Neural crest cell (in vitro differentiated cells): ENCODE measurements at regions not wholly inside any gene's neighbourhood (a gene's known extent, or its start where the extent isn't known, plus 50 kb on each side); places are given as distances from the start of the nearest gene placed in this dataset. TPM values are rescaled to one million over a fixed set of nuclear protein-coding genes. Genes with fewer than 3 reads are reported as not detected.
"Not testable (repeated sequence)": the region's sequence is repeated elsewhere in the genome, so short reads cannot be mapped to it uniquely, and the experiment has no call there.

Experiments
- DNase-seq: peaks from one replicate; pipeline ENCODE4 v3.0.0; 2021; ENCODE audit warnings: low read depth, mixed read lengths, low spot score
- H3K27ac Mint-ChIP-seq: one replicate; pipeline ENCODE4 v1.8.0; 2021; ENCODE audit warnings: mild to moderate bottlenecking, mixed read lengths; ENCODE audit not compliant: unreplicated experiment
- H3K27me3 Mint-ChIP-seq: 2 replicates; pipeline ENCODE4 v1.8.0; 2021; ENCODE audit warnings: low read depth, mild to moderate bottlenecking, mixed read lengths
- H3K36me3 Mint-ChIP-seq: 2 replicates; pipeline ENCODE4 v1.8.0; 2021; ENCODE audit warnings: low read depth, mild to moderate bottlenecking, mixed read lengths
- H3K4me1 Mint-ChIP-seq: 2 replicates; pipeline ENCODE4 v1.8.0; 2021; ENCODE audit warnings: mixed read lengths
- H3K4me3 Mint-ChIP-seq: one replicate; pipeline ENCODE4 v1.8.0; 2021; ENCODE audit warnings: mild to moderate bottlenecking, mixed read lengths
- H3K9me3 Mint-ChIP-seq: 2 replicates; pipeline ENCODE4 v1.8.0; 2021; ENCODE audit warnings: mixed read lengths
- CTCF ChIP-seq: fragments of 200-600 bp; sonication (generic); conservative IDR thresholded peaks from 2 replicates; pipeline ENCODE4 v1.5.0; 2021; ENCODE audit warnings: antibody characterized with exemption, mild to moderate bottlenecking
- microRNA-seq: library from miRNA; unstranded; fragments of <30 nt; microRNA quantifications from one replicate; pipeline ENCODE4, GENCODE V29; 2020

- no peak for TF ChIP-seq CTCF
- H3K4me3 Mint-ChIP-seq, result no peak overlapping the region
- no peaks in the 10 kb centered on the region for H3K27me3 Mint-ChIP-seq
- no peak for DNase-seq
- H3K4me1 Mint-ChIP-seq, result no peaks in the 10 kb centered on the region
- no peaks in the 10 kb centered on the region for H3K9me3 Mint-ChIP-seq
- H3K27ac Mint-ChIP-seq, result no peak overlapping the region
- H3K36me3 Mint-ChIP-seq, result no peaks in the 10 kb centered on the region
Measured at GRCh38 chr17:64723781-64724180, 61.7 kb upstream of the SMURF2 start.

GRCh38 chr17:64721556-64721955 is 59.4 kb upstream of the SMURF2 start:
- not testable (repeated sequence) for H3K36me3 Mint-ChIP-seq, H3K9me3 Mint-ChIP-seq, H3K4me3 Mint-ChIP-seq, H3K27me3 Mint-ChIP-seq, H3K27ac Mint-ChIP-seq, H3K4me1 Mint-ChIP-seq, DNase-seq

- H3K4me3 Mint-ChIP-seq, H3K27me3 Mint-ChIP-seq, H3K27ac Mint-ChIP-seq, H3K36me3 Mint-ChIP-seq, DNase-seq, H3K4me1 Mint-ChIP-seq, H3K9me3 Mint-ChIP-seq: not testable (repeated sequence)
Measured at GRCh38 chr17:64720253-64720652, 58.1 kb upstream of the SMURF2 start.

- H3K4me1 Mint-ChIP-seq, DNase-seq, H3K27ac Mint-ChIP-seq, H3K27me3 Mint-ChIP-seq, H3K4me3 Mint-ChIP-seq, H3K36me3 Mint-ChIP-seq, H3K9me3 Mint-ChIP-seq: not testable (repeated sequence)
Measured at GRCh38 chr17:64719517-64719916, 57.4 kb upstream of the SMURF2 start.

- H3K4me1 Mint-ChIP-seq, H3K4me3 Mint-ChIP-seq, H3K27ac Mint-ChIP-seq, H3K27me3 Mint-ChIP-seq, DNase-seq, H3K9me3 Mint-ChIP-seq, H3K36me3 Mint-ChIP-seq: not testable (repeated sequence)
Measured at GRCh38 chr17:64718816-64719215, 56.7 kb upstream of the SMURF2 start.

GRCh38 chr17:64718058-64718457 is 56.0 kb upstream of the SMURF2 start:
- no peak for DNase-seq
- H3K27me3 Mint-ChIP-seq, result no peaks in the 10 kb centered on the region
- H3K4me1 Mint-ChIP-seq, result peaks cover 6% of the 10 kb centered on the region
- H3K36me3 Mint-ChIP-seq, result no peaks in the 10 kb centered on the region
- no peak overlapping the region for H3K27ac Mint-ChIP-seq
- H3K4me3 Mint-ChIP-seq, result no peak overlapping the region
- TF ChIP-seq CTCF, result no peak
- no peaks in the 10 kb centered on the region for H3K9me3 Mint-ChIP-seq

- not testable (repeated sequence) for H3K27me3 Mint-ChIP-seq, H3K9me3 Mint-ChIP-seq, H3K36me3 Mint-ChIP-seq, H3K27ac Mint-ChIP-seq, H3K4me1 Mint-ChIP-seq, H3K4me3 Mint-ChIP-seq, DNase-seq
Measured at GRCh38 chr17:64716496-64716895, 54.4 kb upstream of the SMURF2 start.

- peaks cover 15% of the 10 kb centered on the region for H3K4me1 Mint-ChIP-seq
- not testable (repeated sequence) for H3K4me3 Mint-ChIP-seq, H3K27me3 Mint-ChIP-seq, H3K36me3 Mint-ChIP-seq, H3K27ac Mint-ChIP-seq, H3K9me3 Mint-ChIP-seq, DNase-seq
Measured at GRCh38 chr17:64713786-64714185, 51.7 kb upstream of the SMURF2 start.

- peaks cover 18% of the 10 kb centered on the region for H3K4me1 Mint-ChIP-seq
- DNase-seq, H3K9me3 Mint-ChIP-seq, H3K27me3 Mint-ChIP-seq, H3K36me3 Mint-ChIP-seq, H3K4me3 Mint-ChIP-seq: not testable (repeated sequence)
- peak overlapping the region; percentile 84 for H3K27ac Mint-ChIP-seq
Measured at GRCh38 chr17:64712557-64713351, 50.6 kb upstream of the SMURF2 start.

Small RNAs in the stretch of these regions (microRNA-seq; reads per million reads assigned to microRNA genes)
- gene MIR6080, result not detected
